Small intestine (tissue), 7 donors: ENCODE measurements at regions not wholly inside any gene's neighbourhood (a gene's known extent, or its start where the extent isn't known, plus 50 kb on each side); places are given as distances from the start of the nearest gene placed in this dataset.
A peak's percentile ranks its signal among the peaks of the same experiment; 100 is the strongest.

Source experiments
- DNase-seq, 2 donors: peaks; one replicate each; pipeline versions ENCODE4 v3.0.0 to v3.0.0-alpha.2; 2013
- FAIRE-seq: peaks from 2 replicates; lab custom pipeline; 2012; peaks lifted over from hg19 to GRCh38; lab: Jason Lieb, UNC
- H3K27ac ChIP-seq, 3 donors: one replicate each; pipeline ENCODE4 v1.5.1; 2013; ENCODE audit warnings: low read length in 2 of 3, mild to moderate bottlenecking in 2 of 3, control low read depth in 1 of 3, inconsistent platforms in 1 of 3, low read depth in 1 of 3, moderate library complexity in 1 of 3
- H3K27me3 ChIP-seq, 3 donors: one replicate each; pipeline ENCODE4 v1.6.1; 2013; ENCODE audit warnings: low read length in 3 of 3, inconsistent platforms in 1 of 3; ENCODE audit not compliant: control insufficient read depth in 3 of 3, insufficient read depth in 3 of 3
- H3K36me3 ChIP-seq, 3 donors: one replicate each; pipeline ENCODE4 v1.6.1; 2013; ENCODE audit warnings: low read length in 3 of 3, inconsistent platforms in 1 of 3, low read depth in 1 of 3, mild to moderate bottlenecking in 1 of 3, moderate library complexity in 1 of 3; ENCODE audit not compliant: control insufficient read depth in 3 of 3, insufficient read depth in 2 of 3
- H3K4me1 ChIP-seq, 3 donors: one replicate each; pipeline ENCODE4 v1.6.1; 2013; ENCODE audit warnings: low read length in 2 of 3, inconsistent platforms in 1 of 3, low read depth in 1 of 3, mild to moderate bottlenecking in 1 of 3, moderate library complexity in 1 of 3; ENCODE audit not compliant: control insufficient read depth in 3 of 3, insufficient read depth in 2 of 3
- H3K4me3 ChIP-seq, 3 donors: one replicate each; pipeline ENCODE4 v1.5.1; 2013; ENCODE audit warnings: low read length in 3 of 3, control low read depth in 1 of 3, inconsistent platforms in 1 of 3, low read depth in 1 of 3, mild to moderate bottlenecking in 1 of 3, moderate library complexity in 1 of 3
- H3K9me3 ChIP-seq, 2 donors: one replicate each; pipeline ENCODE4 v1.6.1; 2013; ENCODE audit warnings: low read depth in 1 of 2, low read length in 1 of 2; ENCODE audit not compliant: control insufficient read depth in 2 of 2, insufficient read depth in 1 of 2
- WGBS, 3 donors: extraction: QIAGEN DNeasy Blood & Tissue Kit; methylation state at CpG; one replicate each; pipeline ENCODE4 v1.1.7; 2013; 5-methylcytosine and 5-hydroxymethylcytosine counted together
- donor health status: healthy with polysubstance abuse.
- donor health status: control.
- donor health status: control.
- donor health status: Bipolar disorder and iron deficiency.
- donor health status: healthy.

DNA sequence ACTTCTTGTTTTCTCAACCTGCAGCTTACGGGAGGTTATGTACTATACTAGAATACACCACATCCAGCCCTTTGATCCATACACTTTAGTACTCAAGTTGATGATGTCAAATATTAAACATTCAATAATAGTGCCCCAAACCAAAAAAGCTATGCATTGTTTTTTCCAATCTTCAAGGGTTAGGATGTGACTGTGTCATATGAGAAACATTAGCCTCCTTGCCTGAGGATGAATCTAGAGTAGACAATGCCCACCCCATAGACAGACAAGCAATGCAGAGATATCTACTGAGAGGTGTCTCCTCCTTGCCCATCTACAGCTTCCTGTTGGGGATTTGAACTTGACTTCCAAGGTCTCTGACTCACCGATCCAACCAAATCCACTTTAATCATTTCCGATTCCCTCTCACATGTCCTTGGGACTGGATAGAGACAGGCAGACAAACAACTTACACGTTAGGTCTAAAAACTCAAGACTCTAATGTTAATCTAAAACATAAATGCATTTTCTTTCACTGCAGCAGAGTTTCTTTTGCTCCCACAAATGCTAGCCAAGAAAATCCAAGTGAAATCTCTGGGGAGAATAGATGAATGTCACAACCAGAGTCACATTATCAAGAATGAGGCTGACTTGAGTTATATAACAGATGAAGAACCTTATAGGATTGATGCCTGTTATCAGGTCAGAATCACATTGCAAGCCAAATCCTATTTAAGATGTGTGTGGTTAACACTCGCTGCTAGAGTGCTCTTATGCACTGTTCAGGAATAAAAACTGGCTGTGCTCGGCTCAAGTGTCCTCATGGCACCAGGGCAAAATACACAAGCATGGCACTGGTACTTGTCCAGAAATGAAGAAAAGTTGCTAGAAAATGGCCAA lies 75.5 kb upstream of the TNFAIP3 start:
- Histone ChIP-seq H3K9me3 (no peaks in the 10 kb centered on the region), H3K36me3 (no peaks in the 10 kb centered on the region), H3K4me3 (no peak overlapping the region), H3K4me1 (peaks cover 3 to 28% (median 14%) of the 10 kb centered on the region in 3 donors), H3K27me3 (no peaks in the 10 kb centered on the region), H3K27ac (peak overlapping the region in 2 of 3 donors; percentile 64 to 74)
- 81 to 94% (median 89%) methylated on average over 6 of the region's 6 CpGs for WGBS, 3 donors
- DNase-seq, result no peak
- FAIRE-seq, result no peak

DNA sequence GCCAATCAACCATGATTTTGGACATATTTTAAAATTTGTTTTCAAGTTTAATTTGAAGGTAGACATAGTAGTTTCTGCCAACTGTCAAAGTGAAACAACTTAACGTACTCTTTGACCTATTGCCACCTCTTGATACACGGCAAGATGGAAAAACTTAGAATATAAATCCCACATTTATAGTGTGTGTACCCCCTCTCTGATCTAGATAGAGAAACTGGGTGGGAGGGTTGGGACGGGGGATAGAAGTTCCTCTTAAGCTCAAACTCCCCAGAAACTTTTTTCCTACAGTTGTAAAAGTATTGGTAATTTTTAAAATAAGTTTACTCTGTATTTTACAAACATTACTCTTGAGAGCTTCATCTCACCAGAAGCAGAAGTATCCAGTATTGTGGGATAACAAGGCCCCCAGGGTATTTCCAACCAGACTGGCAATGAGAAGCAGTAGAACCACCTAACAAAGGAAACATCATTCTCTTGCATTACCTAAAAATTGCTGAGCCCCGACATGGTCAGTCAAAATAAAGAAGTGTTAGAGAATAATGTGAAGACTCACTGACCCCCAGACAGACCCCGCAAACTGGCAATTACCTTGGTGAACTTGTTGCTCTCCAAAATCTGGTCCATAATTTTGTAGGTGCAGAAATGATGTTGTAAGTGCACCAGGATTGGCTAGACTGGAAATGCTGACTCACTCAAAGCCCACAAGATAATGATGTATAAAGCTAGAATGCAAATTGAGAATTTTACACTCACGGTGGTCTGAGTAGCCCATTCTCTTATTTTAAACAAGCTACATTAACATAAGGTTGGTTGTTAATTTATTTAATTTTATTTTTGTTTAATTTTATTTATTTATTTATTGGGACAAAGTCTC lies 74.7 kb upstream of the TNFAIP3 start:
- Histone ChIP-seq H3K9me3 (no peaks in the 10 kb centered on the region), H3K4me3 (no peak overlapping the region), H3K27ac (no peak overlapping the region), H3K4me1 (peaks cover 3 to 28% (median 14%) of the 10 kb centered on the region in 3 donors), H3K27me3 (no peaks in the 10 kb centered on the region), H3K36me3 (no peaks in the 10 kb centered on the region)
- no peak for DNase-seq
- FAIRE-seq, result no peak
- 76 to 80% (median 79%) methylated on average over 6 of the region's 6 CpGs for WGBS, 3 donors

DNA sequence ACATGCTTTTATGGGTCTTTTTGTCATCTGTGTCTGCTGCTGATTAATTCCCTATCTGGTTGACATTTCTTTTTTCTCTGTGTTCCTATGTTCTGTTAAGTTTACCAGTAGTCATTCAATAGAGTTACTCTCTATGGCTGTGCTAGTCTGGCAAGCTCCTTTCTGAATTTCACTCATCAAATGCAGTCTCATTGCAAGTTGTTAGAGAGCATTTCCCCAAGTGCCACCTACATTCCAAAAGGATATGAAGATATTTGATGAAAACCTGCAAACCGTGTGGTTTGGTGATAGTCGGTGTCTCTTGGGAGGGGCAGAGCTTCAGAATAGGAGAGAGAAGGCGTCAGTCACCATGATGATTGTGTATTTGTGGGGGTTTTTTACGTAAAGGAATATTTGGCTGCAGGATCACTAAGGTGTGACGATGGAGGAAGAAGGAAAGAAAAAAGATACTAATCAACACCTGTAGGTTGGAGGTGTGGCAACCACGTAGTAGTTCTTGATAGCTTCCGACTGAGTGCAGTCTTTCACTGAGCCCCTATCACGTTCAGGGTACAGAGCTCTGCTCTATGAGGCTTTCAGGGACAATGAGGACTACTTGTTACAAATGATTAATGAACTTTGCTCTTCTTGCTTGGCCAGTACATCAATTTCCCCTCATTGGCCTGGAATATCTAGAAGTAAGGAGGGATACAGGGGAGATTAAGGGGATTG lies 73.1 kb upstream of the TNFAIP3 start:
- peaks cover 5 to 39% (median 17%) of the 10 kb centered on the region in 3 donors for H3K4me1 ChIP-seq
- DNase-seq, result peak in 1 of 2 donors; percentile 55
- H3K36me3 ChIP-seq, result no peaks in the 10 kb centered on the region
- WGBS, 3 donors, result 54 to 72% (median 60%) methylated on average over 8 of the region's 8 CpGs
- no peak for FAIRE-seq
- H3K27me3 ChIP-seq, result no peaks in the 10 kb centered on the region
- H3K27ac ChIP-seq, result peak overlapping the region in 1 of 3 donors; percentile 53
- no peak overlapping the region for H3K4me3 ChIP-seq
- H3K9me3 ChIP-seq, result no peaks in the 10 kb centered on the region

DNA sequence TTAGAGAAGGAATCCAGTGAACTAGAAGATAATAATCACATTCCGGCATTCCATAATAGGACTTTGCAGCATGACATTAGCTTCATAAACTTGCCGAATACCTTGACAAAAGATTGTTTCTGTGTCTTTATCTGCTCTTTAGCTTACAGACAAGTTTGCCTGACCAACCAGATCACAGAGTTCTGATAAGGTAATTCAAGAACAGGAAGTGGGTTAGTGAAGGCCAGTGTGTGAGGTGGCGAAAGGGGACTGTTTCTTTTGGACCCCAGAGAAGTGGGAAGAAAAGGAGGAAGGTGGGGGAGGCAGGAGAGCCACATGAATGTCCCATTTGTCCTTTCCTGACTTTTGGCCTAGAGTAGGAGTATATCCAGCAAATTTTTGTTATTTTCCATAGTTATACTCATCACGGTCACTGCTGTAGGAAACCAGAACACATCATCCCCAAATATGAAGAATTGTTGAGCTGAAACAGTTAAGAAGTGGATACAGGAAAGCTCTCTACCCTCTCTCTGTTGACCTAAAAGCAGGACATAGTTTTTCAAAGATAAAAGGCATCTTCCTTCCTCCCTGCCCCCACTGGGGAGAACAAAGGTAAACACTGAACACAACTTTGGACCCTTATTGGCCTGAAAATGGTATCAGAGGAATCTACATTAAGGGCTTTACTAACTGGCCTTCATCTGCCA lies 72.4 kb upstream of the TNFAIP3 start:
- Histone ChIP-seq H3K36me3 (no peaks in the 10 kb centered on the region), H3K27ac (peak overlapping the region in 1 of 3 donors; percentile 53), H3K4me3 (no peak overlapping the region), H3K27me3 (no peaks in the 10 kb centered on the region), H3K9me3 (no peaks in the 10 kb centered on the region), H3K4me1 (peaks cover 5 to 42% (median 17%) of the 10 kb centered on the region in 3 donors)
- no peak for DNase-seq
- no peak for FAIRE-seq
- 72 to 73% (median 73%) methylated on average over 4 of the region's 4 CpGs for WGBS, 3 donors

DNA sequence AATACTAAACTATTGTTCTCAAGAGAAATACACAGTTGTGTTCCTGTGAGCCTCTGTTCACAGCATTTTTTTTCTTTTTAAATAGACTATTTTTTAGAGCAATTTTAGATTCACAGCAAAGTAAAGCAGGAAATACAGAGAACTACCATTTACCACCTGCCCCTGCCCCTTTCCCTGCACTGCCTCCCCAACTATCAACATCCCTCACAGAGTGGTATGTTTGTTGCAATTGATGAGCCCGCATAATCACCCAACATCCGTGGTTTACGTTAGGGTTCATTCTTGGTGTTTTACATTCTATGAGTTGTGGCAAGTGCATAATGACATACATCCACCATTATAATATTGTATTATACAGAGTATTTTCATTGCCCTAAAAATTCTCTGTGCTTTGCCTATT lies 71.6 kb upstream of the TNFAIP3 start:
- Histone ChIP-seq H3K36me3 (no peaks in the 10 kb centered on the region), H3K27me3 (no peaks in the 10 kb centered on the region), H3K4me3 (no peak overlapping the region), H3K4me1 (peaks cover 3 to 41% (median 17%) of the 10 kb centered on the region in 3 donors), H3K9me3 (no peaks in the 10 kb centered on the region), H3K27ac (no peak overlapping the region)
- no peak for FAIRE-seq
- WGBS, 3 donors, result 76 to 85% (median 80%) methylated on average over 3 of the region's 3 CpGs
- DNase-seq, result no peak

DNA sequence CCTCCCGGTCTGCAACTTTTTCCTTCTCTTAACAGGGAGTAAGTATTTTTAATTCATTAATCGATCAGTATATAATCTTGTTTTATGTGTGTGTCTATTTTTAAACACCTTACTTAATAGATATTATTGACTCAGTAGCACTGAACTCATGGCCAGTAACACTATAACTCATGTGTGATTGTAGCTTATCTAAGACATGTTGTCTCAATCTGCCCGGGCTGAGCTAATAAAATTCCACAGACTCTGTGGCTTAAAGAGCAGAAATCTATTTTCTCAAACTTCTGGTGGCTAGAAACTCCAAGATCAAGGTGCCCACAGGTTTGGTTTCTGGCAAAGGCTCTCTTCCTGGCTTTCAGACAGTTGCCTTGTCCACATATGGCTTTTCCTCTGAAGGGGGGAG lies 68.8 kb upstream of the TNFAIP3 start:
- Histone ChIP-seq H3K4me3 (no peak overlapping the region), H3K36me3 (no peaks in the 10 kb centered on the region), H3K27me3 (no peaks in the 10 kb centered on the region), H3K4me1 (peaks cover 2 to 58% (median 4%) of the 10 kb centered on the region in 3 donors), H3K9me3 (peaks cover 0 to 4% of the 10 kb centered on the region in 2 donors), H3K27ac (peak overlapping the region in 1 of 3 donors; percentile 10)
- no peak for FAIRE-seq
- WGBS, 3 donors, result 32 to 76% (median 50%) methylated on average over 3 of the region's 3 CpGs
- no peak for DNase-seq

DNA sequence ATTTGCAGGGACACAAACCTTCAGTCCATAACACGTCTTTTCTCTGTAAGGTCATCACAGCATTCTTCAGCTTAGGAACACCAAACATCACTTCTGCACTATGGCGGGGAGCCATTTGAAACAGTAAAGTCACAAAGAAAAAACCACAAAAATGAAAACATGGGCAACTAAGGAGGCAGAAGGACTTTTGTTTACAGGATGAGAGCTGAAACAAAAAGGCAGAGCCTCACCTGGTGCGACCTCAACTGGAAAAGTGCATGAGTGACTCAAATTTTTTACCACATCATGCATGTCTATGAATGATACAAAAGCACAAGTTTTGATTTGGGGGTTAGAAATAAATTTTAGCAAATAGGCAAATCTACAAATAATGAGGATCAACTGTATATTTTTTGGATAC lies 68.2 kb upstream of the TNFAIP3 start:
- FAIRE-seq (no peak), DNase-seq (no peak)
- H3K9me3 ChIP-seq, result peaks cover 0 to 6% of the 10 kb centered on the region in 2 donors
- H3K4me1 ChIP-seq, result peaks cover 2 to 55% (median 4%) of the 10 kb centered on the region in 3 donors
- no peaks in the 10 kb centered on the region for H3K27me3 ChIP-seq
- H3K27ac ChIP-seq, result peak overlapping the region in 1 of 3 donors; percentile 10
- H3K4me3 ChIP-seq, result no peak overlapping the region
- H3K36me3 ChIP-seq, result no peaks in the 10 kb centered on the region
- 82 to 87% (median 83%) methylated on average over 3 of the region's 3 CpGs for WGBS, 3 donors
